NCI-H1417 treated with DMSO at 0.1 percent for 48 hours (cell line): ENCODE measurements at regions not wholly inside any gene's neighbourhood (a gene's known extent, or its start where the extent isn't known, plus 50 kb on each side); places are given as distances from the start of the nearest gene placed in this dataset.

Experiments used
- DNase-seq: peaks from one replicate; lab custom pipeline; 2025; lab: John Stamatoyannopoulos, UW

DNA sequence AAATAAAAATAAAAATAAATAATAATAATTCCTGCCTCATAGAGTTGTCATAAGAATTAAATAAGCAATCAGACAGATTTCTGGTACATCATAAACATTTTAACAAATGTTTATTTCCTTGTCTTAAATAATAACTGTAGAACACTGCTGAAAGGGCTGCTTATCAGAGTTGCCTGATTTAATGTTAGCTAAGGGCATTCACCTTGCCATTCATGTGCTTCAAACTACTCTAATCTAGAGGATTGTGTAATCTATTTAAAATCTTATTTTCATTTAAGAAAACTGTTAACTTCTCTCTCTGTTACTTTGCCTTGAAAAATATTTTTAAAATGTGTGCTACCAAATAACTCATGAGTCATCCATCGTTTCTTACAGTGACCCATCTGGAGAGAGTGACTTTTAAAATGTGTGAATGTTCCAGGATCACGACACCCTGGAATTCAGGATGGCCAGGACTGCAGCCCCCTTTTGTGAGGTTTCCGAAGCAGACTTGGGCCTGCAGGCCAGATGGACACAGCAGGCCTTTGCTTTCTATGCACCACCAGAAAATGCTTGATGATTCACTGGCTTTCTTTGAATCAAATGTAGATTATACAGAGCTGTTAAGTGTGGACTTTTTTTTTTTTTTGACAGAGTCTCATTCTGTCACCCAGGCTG, 109.1 kb upstream of the TNS3 start:
- DNase-seq = no peak

DNA sequence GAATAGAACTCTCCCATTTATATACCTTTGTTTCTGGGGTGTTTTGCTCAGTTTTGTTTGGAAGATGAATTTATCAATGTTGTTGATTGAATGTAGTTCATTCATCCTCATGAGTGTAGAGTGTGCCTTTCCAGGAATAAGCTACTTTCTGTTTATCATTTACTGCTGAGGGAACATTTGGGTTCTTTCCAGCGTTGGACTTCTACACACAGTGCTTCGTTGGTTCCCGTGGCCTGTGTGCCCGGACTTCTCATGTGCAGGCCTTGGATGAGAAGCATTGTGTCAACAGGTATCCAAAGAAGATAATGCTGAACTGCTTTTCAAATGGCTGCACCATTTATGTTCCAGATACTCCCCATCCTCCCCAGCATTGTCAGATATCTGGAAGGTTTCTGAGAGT, 107.6 kb upstream of the TNS3 start:
- no peak for DNase-seq

DNA sequence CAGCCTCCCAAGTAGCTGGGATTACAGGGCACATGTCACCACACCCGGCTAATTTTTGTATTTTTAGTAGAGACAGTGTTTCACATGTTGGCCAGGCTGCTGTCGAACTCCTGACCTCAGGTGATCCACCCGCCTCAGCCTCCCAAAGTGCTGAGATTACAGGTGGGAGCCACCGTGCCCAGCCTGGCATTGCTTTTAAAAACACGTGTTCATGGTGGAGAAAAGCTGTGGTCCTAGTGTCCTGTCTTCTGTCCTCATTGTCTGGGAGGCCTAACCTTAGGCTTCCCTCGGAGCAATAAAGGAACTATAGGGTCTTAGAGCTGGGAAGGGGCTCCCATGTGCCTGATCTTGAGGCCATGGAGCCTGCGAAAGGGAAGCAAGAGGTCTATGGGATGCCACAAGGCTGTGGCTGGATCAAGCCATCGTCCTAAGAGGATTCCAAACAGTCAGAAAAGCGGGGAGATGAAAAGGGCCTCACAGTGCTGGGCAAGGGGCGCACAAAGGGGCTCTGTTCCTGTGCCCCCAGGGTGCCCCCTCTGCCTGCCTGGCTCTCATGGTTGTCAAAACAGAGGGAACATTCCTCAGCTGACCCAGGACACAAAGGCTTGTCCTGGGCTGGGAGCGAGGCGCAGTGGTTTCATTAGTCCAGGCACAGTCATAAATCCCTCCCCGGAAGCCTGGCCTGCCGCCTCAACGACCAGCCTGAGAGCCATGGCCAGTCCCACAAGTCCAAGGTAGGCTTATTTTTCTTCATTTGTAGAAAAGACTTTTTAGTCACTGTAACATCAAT, 106.6 kb upstream of the TNS3 start:
- no peak for DNase-seq

DNA sequence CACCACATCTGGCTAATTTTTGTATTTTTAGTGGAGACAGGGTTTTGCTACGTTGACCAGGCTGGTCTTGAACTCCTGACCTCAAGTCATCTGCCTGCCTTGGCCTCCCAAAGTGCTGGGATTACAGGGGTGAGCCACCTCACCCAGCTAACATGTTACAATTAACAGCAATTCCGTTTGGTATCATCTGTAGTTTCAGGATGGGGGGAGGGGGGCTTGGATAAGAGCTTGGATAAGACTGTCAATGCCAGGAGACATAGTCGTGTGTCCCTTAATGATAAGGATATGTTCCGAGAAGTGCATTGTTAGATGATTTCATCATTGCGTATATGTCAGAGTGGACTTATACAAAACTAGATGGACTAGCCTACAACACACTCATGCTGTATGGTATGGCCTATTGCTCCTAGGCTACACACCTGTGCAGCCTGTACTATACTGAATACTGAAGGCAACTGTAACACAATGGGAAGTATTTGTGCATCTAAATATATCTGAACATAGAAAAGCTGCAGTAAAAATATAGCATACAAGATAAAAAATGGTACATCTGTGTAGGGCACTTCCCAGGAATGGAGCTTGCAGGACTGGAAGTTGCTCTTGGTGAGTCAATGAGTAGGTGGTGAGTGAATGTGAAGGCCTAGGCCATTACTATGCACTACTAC, 103.9 kb upstream of the TNS3 start:
- no peak for DNase-seq

DNA sequence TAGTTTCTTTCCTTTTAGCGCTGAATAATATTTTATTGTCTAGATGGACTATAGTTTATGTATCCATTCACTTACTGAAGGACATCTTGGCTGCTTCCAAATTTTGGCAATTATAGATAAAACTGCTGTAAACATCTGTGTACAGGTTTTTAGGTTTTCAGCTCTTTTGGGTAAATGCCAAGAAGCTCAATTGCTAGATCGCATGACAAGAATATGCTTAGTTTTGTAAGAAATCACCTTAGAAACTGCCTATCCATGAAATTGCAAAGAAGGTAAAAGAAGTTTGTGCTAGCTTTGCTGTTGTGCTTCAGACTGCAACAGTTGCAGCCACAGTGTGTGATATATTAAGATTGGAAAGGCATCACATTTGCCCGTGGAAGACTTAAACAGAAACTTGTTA, 103.2 kb upstream of the TNS3 start:
- DNase-seq = no peak

DNA sequence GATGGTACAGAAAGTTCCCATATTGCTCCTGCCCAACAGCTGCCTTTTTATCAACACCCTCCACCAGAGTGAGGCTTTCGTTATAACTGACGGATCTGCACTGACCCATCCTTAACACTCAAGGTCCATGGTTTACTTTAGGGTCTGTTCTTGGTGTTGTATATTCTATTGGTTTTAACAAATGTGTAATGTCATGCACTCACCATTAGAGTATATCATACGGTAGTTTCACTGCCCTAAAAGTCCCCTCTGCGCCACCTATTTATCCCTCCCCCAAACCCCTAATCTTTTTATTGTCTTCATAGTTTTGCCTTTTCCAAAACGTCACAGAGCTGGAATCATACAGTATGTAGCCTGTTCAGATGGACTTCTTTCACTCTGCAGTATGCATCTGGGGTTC, 102.8 kb upstream of the TNS3 start:
- no peak for DNase-seq

DNA sequence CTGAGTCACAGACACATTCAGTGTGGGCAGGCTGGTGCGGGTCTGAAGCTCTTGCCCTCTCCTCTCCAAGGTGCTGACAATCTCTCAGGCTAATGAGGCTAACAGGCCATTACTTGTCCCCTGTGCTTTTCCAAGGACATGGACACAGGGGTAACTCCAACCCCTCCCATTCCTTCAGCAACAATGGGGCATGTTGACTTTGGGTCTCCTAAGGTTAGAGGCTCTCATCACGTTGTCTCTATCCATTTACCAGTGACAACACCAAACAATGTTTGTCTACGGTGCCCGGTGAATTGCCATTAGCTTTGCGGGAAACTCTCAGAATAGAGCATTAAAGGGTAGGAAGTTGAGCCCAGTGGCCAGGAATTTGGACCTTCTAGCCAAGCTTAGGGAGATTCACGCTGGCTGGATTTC, 101.6 kb upstream of the TNS3 start:
- DNase-seq = no peak

DNA sequence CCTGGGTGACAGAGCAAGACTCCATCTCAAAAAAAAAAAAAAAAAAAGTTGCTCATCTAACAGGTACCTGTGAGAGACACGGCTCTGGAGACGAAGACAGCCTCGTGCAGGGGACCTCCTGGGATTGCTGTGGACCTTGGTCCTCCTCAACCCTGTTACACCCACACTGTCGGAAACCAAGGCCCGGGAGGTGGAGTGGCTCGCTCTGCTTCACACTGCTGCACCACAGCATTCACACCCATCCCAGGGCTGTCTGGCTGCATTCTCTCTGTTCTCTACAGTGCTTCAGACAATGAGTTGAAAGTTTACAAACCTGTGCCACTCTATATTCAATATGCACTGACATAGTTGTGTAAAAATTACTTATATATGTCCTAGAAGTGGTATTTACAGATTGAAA, 101.0 kb upstream of the TNS3 start:
- no peak for DNase-seq

DNA sequence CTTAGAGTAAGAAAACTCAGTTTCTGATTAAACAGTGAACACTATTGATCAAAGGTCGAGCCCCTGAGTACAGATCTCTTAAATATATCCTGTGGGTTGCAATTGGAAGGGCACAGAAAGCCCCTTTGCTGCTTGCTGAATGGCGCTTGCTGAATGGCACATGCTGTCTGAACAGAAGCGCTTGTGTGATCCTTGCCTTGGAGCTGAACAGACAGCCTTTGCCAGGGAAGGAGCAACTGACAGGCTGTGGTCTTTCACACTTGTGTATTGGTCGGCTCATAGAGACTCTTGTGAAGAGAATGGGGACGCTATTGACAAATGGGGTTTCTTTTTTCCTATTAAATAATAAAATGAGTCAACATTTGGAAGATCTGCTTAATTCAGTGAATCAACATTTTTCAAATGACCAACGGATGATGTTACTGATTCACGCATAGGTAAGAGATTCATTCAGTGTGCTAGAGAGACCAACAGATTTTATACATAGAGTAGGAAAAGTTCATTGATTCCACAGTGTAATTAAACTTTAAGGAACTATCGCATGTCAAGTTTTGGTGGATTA, 99.4 kb upstream of the TNS3 start:
- DNase-seq = no peak

DNA sequence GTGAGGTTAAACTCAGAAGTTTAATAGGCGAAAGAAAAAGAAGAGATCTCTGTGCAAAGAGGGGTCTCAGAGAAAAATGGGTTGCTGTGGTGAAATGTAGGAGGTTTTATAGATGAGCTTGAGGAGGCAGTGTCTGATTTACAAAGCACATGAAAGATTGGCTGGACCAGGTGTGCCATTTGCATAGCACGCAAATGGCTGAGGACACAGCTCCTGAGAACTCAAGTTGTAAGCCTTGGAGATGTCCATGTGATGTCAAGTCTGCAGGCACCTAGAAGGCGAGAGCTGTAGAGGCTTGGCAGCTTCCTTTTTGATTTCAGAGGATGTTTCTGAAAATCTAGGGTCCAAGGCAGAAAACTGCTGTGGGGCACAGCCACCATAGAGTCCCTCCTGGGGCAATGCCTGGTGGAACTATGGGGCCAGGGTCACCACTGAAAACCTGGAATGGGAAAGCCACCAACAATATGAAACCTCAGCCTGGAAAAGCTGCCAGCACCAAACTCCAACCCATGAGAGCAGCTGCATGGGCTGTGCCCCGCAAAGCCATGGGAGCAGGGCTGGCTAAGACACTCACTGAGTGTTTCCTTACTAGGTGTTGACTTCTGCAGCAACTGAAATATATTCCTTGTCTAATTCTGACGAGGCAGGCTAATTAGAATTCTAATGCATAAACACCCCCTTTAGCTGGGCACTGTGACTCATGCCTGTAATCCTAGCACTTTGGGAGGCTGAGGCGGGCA, 96.9 kb upstream of the TNS3 start:
- DNase-seq = no peak

DNA sequence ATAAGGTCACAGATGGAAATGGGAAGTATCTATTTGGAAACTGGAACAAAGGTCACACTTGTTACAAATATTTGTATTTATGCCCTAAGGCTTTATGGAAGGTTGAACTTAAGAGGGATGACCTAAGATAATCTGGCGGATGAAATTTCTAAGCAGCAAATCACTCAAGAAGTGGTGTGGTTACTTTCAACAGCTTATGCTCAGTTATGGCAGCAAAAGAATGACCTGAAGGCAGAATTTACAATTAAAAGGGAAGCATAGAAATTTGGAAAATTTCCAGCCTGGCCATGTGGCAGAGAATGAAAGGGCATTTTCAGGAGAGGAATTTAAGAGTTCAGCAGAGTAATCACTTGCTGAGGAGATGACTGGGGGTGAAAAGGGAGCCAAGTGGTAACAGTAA, 95.8 kb upstream of the TNS3 start:
- no peak for DNase-seq

DNA sequence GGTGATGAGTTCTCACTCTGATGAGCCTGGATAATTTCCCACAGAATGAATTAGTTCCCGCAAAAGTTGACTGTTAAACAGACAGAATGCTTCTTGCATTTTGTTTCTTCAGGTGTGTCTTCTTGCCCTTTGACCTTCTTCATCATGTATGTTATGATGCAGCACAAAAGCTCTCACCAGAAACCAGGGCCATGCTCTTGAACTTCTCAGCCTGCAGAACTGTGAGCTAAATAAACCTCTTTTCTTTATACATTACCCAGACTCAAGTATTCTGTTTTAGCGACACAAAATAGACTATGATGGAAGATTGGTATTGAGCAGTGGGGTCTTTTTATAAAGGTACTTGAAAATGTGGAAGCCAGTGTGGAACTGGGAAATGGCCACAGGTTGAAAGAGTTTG, 95.2 kb upstream of the TNS3 start:
- no peak for DNase-seq

DNA sequence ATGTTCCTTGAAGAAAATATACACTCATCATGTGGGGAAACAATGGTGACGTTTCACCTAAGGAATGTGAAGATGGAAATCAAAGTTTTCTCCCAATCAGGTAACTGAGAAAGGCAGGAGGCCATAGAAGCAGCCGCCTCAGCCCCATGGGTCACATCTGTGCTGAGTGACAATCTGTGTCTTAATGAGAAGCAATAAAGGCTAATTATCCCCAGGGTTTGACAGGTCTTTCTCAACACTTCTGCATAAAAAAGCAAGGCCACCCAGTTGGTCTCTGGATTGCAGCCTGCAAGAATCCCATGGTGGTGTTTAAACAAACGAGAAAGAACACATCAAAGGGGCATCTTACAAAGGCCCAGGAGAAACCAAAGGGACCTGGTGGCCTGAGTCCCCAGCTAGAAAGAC, 91.1 kb upstream of the TNS3 start:
- no peak for DNase-seq

DNA sequence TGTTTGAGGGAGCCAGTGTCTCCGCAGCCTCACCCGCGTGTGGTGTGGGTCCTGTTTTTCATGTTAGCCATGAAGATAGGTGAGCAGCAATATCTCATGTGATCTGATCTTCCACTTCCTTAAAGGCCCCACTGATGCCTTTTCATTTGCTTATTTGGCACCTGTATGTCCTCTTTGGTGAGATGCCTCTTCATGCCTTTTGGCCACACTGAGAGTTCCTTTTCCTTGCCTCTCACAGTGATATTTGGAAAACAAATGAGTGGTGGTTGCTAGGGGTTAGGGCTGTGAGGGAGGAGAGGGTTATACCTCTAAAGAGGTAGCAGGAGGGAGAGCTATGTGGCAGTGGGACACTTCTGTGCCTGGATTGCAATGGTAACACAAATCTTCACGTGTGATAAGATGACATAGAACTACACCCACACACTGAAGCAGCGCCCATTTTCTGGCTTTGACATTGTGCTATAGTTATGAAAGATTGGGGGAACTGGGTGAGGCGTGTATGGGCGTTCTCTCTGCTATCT, 90.4 kb upstream of the TNS3 start:
- no peak for DNase-seq

DNA sequence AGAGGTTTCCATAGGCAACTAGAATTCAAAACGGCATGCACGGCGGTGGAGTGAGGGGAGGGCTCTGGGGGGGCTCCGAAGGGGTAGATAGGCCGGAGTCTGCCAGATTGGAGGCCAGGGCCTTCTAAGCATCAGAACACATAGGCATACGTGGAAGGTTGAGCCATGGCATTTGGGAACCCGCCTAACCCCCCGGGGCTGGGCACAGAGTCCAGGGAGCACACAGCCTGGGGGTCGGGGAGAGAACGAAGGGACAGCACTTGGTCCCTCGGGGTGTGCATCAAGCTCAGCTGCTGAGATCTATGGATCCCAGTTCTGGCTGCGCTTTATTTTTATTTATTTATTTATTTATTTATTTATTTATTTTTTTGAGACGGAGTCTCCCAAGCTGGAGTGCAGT, 89.4 kb upstream of the TNS3 start:
- DNase-seq = no peak

DNA sequence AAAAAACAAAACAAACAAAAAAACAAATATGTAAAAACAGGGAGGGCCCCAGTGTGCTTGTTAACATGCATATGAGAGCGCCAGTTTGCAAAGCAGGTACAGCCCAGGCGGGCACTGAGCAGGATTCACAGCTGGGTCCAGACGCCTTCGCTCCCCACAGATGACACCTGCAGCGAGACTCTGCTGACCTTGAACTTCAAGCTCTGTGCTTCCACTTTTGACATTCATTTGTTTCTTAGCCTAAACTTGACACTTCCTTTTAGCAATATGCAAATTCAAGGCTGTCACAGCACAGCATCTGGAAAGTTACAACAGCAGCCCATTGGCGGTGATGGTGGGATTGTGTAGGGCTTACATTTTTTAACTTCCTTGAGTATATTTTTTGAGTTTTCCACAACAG, 88.8 kb upstream of the TNS3 start:
- DNase-seq = no peak

DNA sequence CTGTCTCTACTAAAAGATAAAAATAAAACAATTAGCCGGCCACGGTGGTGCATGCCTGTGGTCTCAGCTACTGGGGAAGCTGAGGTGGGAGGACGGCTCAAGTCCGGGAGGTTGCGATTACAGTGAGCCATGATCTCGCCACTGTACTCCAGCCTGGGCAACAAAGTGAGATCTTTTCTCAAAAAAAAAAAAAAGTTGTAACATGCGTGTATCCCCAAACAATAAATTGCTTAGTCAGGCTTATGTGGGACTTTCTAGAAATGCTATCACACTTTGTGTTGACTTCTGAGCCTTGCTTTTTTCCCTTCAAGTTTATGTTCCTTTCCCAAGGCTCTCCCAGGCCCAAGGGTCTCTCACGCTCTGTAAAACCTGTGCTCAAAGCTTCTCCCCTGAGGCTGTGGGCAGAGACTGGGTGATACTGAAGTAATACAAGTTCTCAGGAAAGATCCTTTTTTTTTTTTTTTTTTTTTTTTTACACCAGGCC, 88.0 kb upstream of the TNS3 start:
- DNase-seq = no peak

DNA sequence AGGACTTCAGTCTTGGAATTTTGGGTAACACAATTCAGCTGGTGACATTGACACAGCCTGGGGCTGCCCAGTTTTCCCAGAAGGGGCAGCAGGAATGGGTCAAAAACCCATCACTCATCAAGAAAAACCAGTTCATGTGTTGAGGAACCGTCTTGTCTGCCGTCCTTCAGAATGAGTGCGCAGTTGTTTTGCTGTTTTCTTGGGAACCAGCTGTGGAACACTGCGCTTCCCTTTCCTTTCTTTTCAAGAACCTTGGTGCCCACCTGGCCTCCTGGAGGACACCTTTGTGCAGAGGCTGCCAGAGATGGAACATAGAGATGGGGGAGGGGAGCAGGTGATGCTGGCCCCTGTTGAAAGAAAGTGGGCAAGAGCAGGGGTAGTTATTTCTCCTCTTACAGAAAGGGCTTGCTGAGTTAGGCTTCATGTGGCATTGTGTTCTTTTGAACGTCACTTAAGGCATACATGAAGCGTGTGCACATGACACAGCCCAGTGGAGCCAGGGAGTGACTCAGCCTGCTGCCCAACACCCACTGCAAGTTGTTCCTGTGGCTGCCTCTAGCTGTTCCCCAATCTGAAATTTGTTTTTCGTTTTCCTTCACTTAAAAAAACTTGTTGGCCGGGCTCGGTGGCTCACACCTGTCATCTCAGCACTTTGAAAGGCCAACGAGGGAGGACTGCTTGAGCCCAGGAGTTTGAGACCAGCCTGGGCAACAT, 87.4 kb upstream of the TNS3 start:
- DNase-seq = no peak

DNA sequence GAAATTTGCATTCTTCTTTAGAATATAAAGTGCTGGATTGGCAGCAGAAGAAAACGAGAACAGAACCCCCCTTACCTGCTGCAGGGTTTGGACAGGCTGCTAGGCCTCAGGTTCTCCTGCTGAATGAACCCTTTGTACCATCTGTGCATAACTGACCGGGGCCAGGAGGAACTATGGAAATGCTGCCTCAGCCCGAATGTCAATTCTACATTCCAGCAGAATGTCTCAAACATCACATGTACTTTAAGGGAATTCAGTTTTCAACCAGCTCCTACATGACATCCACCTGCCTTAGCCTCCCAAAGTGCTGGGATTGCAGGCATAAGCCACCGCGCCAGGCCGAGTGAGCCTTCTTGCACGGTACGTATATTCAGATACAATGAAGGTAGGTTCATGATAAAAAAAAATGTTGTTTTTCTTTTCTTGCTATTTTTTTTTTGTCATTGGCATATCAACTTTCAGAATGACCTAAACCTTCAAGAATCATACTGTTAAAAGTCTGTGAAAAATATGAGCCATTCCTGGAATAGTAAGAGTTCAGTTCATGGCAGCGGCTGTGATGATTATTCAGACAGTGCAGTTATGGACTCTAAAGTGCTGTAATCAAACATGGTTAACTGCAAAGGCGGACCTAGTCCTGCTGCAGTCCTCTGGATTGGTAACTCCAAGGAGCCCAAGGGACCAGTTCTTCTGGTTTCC, 84.4 kb upstream of the TNS3 start:
- DNase-seq = no peak

DNA sequence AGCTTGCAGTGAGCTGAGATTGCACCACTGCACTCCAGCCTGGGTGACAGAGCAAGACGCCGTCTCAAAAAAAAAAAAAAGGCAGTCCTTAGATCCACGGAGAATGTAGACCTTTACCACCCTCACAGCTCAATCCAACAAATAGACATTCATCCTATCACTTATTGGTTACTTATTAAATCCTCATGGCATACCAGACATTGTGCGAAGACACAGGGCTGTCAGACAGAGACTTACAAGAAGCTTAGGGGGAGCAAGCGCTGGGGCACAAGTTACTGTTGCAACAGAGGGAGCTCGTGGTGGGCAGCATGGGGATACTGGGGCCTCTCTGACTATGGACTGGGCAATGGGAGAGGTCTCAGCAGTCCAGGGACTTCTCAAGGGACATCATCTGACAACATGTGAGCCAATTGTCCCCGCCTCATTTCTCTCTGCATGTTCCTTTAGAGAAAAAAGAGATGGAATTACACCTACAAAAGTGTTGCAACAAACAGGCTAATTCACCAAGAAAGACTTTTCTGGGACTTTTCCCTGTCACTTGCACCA, 82.8 kb upstream of the TNS3 start:
- DNase-seq = no peak
